Effector CD8-positive, alpha-beta T cell (primary cell): ENCODE measurements at regions not wholly inside any gene's neighbourhood (a gene's known extent, or its start where the extent isn't known, plus 50 kb on each side); places are given as distances from the start of the nearest gene placed in this dataset.

ENCODE experiments used
- DNase-seq: peaks from one replicate; lab custom pipeline; 2025; lab: John Stamatoyannopoulos, UW

GRCh38 chr15:93239591-93239990 is 150.6 kb upstream of the RGMA start:
- no peak for DNase-seq

GRCh38 chr15:93238641-93239040 is 149.6 kb upstream of the RGMA start:
- no peak for DNase-seq

GRCh38 chr15:93235926-93236780 is 147.1 kb upstream of the RGMA start:
- no peak for DNase-seq

GRCh38 chr15:93235269-93235668 is 146.3 kb upstream of the RGMA start:
- DNase-seq, result no peak

GRCh38 chr15:93233710-93234109 is 144.7 kb upstream of the RGMA start:
- no peak for DNase-seq

- DNase-seq, result no peak
Measured at GRCh38 chr15:93232845-93233244, 143.8 kb upstream of the RGMA start.

- no peak for DNase-seq
Measured at GRCh38 chr15:93231994-93232393, 143.0 kb upstream of the RGMA start.

- DNase-seq, result no peak
Measured at GRCh38 chr15:93231261-93231925, 142.4 kb upstream of the RGMA start.

- DNase-seq, result no peak
Measured at GRCh38 chr15:93228546-93228945, 139.5 kb upstream of the RGMA start.

- no peak for DNase-seq
Measured at GRCh38 chr15:93223803-93224202, 134.8 kb upstream of the RGMA start.

GRCh38 chr15:93221759-93222158 is 132.7 kb upstream of the RGMA start:
- no peak for DNase-seq

GRCh38 chr15:93219859-93220420 is 130.9 kb upstream of the RGMA start:
- no peak for DNase-seq

- DNase-seq, result no peak
Measured at GRCh38 chr15:93217343-93217742, 128.3 kb upstream of the RGMA start.

- no peak for DNase-seq
Measured at GRCh38 chr15:93214106-93214505, 125.1 kb upstream of the RGMA start.

GRCh38 chr15:93213281-93213680 is 124.3 kb upstream of the RGMA start:
- no peak for DNase-seq

GRCh38 chr15:93212578-93212977 is 123.6 kb upstream of the RGMA start:
- DNase-seq, result no peak

- DNase-seq, result no peak
Measured at GRCh38 chr15:93210995-93211394, 122.0 kb upstream of the RGMA start.

- DNase-seq, result no peak
Measured at GRCh38 chr15:93209690-93210445, 120.9 kb upstream of the RGMA start.

GRCh38 chr15:93206893-93207292 is 117.9 kb upstream of the RGMA start:
- no peak for DNase-seq

- DNase-seq, result no peak
Measured at GRCh38 chr15:93205413-93205812, 116.4 kb upstream of the RGMA start.

GRCh38 chr15:93203036-93203435 is 114.0 kb upstream of the RGMA start:
- no peak for DNase-seq

GRCh38 chr15:93202405-93202804 is 113.4 kb upstream of the RGMA start:
- no peak for DNase-seq
